ENCODE measurements at regions not wholly inside any gene's neighbourhood (a gene's known extent, or its start where the extent isn't known, plus 50 kb on each side); places are given as distances from the start of the nearest gene placed in this dataset.

DNA sequence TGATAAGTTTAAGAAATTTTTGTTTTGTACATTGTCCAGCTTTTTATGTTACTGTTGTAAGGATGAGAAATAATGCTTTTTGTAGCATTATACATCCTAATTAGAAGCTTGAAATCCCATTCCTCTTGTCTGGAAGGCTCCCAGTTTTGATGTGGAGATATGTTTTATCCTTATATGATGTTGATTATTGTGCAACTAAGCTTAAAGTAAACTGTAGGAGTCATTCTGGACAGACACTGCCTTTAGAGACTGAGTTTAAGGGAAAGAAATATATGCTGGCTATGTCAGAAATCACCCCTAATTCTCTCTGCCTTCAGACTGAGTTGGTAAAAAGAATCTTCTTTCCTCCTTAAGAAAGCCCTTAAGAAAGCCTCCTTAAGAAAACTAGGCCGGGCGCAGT, 670.4 kb downstream of the ZPLD1 start:
- Mint-ChIP-seq H3K27ac (no peak overlapping the region), H3K36me3 (ENCODE audit: low read depth) (no peaks in the 10 kb centered on the region), H3K4me3 (no peak overlapping the region), H3K4me1 (ENCODE audit: low read depth) (no peaks in the 10 kb centered on the region), H3K27me3 (no peaks in the 10 kb centered on the region), H3K9me3 (peaks cover 4% of the 10 kb centered on the region)
- Histone ChIP-seq H3K27ac (ENCODE audit: low read depth in 1 of 2, low read length in 2 of 2) (no peak overlapping the region), H3K4me1 (ENCODE audit: insufficient read depth, low read length) (no peaks in the 10 kb centered on the region), H3K9me3 (ENCODE audit: control insufficient read depth in 1 of 2, insufficient read depth in 1 of 2, low read length in 2 of 2) (peaks cover 0 to 5% of the 10 kb centered on the region in 2 experiments), H3K36me3 (ENCODE audit: insufficient read depth, low read length) (no peaks in the 10 kb centered on the region), H3K4me3 (ENCODE audit: low read length) (no peak overlapping the region), H3K27me3 (ENCODE audit: control insufficient read depth in 1 of 2, insufficient read depth in 2 of 2, low read length in 2 of 2) (no peaks in the 10 kb centered on the region)
- DNase-seq (no peak), ATAC-seq (ENCODE audit: poor library complexity) (no peak)
- CTCF ChIA-PET = no interaction called here
- POLR2A ChIA-PET = no interaction called here
- intact Hi-C loops (cut with DNase I, micrococcal nuclease) = no loop called here
- TF ChIP-seq, protein P1, sequence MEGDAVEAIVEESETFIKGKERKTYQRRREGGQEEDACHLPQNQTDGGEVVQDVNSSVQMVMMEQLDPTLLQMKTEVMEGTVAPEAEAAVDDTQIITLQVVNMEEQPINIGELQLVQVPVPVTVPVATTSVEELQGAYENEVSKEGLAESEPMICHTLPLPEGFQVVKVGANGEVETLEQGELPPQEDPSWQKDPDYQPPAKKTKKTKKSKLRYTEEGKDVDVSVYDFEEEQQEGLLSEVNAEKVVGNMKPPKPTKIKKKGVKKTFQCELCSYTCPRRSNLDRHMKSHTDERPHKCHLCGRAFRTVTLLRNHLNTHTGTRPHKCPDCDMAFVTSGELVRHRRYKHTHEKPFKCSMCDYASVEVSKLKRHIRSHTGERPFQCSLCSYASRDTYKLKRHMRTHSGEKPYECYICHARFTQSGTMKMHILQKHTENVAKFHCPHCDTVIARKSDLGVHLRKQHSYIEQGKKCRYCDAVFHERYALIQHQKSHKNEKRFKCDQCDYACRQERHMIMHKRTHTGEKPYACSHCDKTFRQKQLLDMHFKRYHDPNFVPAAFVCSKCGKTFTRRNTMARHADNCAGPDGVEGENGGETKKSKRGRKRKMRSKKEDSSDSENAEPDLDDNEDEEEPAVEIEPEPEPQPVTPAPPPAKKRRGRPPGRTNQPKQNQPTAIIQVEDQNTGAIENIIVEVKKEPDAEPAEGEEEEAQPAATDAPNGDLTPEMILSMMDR (IDR thresholded peaks at IDR 0.05) = no peak

DNA sequence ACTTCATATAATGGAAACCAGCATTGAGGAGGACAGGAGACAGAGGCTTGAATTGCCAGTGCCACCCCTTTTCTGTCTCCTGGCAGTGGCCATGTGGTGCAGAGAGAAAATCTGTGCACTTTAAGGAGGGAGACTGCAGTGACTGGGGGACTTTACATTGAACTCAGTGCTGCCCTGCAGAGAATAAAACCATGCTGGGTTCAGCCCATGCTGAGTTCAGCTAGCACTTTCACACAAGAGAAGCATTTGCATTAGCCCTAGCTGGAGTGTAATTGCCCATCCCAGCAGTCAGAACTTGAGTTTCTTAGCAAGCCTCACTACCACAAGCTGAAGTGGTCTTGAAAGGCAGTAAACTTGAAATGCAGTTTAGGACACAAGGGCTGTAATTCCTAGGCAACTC, 677.5 kb downstream of the ZPLD1 start:
- H3K4me1 ChIP-seq (ENCODE audit: insufficient read depth, low read length) = no peaks in the 10 kb centered on the region
- DNase-seq (no peak), ATAC-seq (ENCODE audit: poor library complexity) (no peak)
- H3K9me3 ChIP-seq (ENCODE audit: control insufficient read depth in 1 of 2, insufficient read depth in 1 of 2, low read length in 2 of 2) = no peaks in the 10 kb centered on the region
- H3K27ac Mint-ChIP-seq = no peak overlapping the region
- H3K36me3 ChIP-seq (ENCODE audit: insufficient read depth, low read length) = no peaks in the 10 kb centered on the region
- H3K4me3 ChIP-seq (ENCODE audit: low read length) = no peak overlapping the region
- no peaks in the 10 kb centered on the region for H3K4me1 Mint-ChIP-seq (ENCODE audit: low read depth)
- ChIA-PET POLR2A (no interaction called here), CTCF (no interaction called here)
- H3K27ac ChIP-seq (ENCODE audit: low read depth in 1 of 2, low read length in 2 of 2) = no peak overlapping the region
- H3K36me3 Mint-ChIP-seq (ENCODE audit: low read depth) = no peaks in the 10 kb centered on the region
- no peak overlapping the region for H3K4me3 Mint-ChIP-seq
- peaks cover 6% of the 10 kb centered on the region for H3K9me3 Mint-ChIP-seq
- TF ChIP-seq, protein P1 (IDR thresholded peaks at IDR 0.05) = no peak
- H3K27me3 Mint-ChIP-seq = no peaks in the 10 kb centered on the region
- H3K27me3 ChIP-seq (ENCODE audit: control insufficient read depth in 1 of 2, insufficient read depth in 2 of 2, low read length in 2 of 2) = no peaks in the 10 kb centered on the region
- intact Hi-C loops (cut with DNase I, micrococcal nuclease) = no loop called here

DNA sequence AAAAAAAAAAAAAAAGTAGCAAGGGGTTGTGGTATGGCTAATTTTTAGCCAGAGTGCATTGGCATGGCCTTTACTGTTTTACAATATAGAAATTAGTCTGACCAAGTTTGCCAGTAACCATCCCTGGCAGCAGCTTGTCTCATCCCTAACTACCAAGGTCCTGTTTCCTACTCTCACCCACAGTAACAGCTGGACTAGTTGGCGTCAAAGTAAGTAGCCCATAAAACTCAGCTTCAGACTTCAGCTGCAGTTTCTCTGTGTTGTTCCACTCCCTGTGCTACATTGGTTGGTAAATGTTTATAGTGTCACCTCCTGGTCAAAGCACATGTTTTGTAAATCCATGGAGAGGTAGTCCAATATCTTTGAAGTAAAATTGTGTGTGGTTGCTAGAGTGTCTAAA, 691.3 kb downstream of the ZPLD1 start:
- intact Hi-C loops (cut with DNase I, micrococcal nuclease) = no loop called here
- ChIA-PET CTCF (no interaction called here), POLR2A (no interaction called here)
- Histone ChIP-seq H3K4me3 (ENCODE audit: low read length) (no peak overlapping the region), H3K27me3 (ENCODE audit: control insufficient read depth in 1 of 2, insufficient read depth in 2 of 2, low read length in 2 of 2) (no peaks in the 10 kb centered on the region), H3K36me3 (ENCODE audit: insufficient read depth, low read length) (no peaks in the 10 kb centered on the region), H3K9me3 (ENCODE audit: control insufficient read depth in 1 of 2, insufficient read depth in 1 of 2, low read length in 2 of 2) (no peaks in the 10 kb centered on the region), H3K27ac (ENCODE audit: low read depth in 1 of 2, low read length in 2 of 2) (no peak overlapping the region), H3K4me1 (ENCODE audit: insufficient read depth, low read length) (no peaks in the 10 kb centered on the region)
- H3K27me3 Mint-ChIP-seq = no peaks in the 10 kb centered on the region
- no peaks in the 10 kb centered on the region for H3K36me3 Mint-ChIP-seq (ENCODE audit: low read depth)
- H3K9me3 Mint-ChIP-seq = no peaks in the 10 kb centered on the region
- no peak overlapping the region for H3K4me3 Mint-ChIP-seq
- ATAC-seq (ENCODE audit: poor library complexity) (no peak), DNase-seq (no peak)
- no peak overlapping the region for H3K27ac Mint-ChIP-seq
- TF ChIP-seq, protein P1 (IDR thresholded peaks at IDR 0.05) = no peak
- H3K4me1 Mint-ChIP-seq (ENCODE audit: low read depth) = no peaks in the 10 kb centered on the region
